ENCODE measurements at regions not wholly inside any gene's neighbourhood (a gene's known extent, or its start where the extent isn't known, plus 50 kb on each side); places are given as distances from the start of the nearest gene placed in this dataset.
"Not testable (repeated sequence)": the region's sequence is repeated elsewhere in the genome, so short reads cannot be mapped to it uniquely, and the experiment has no call there.

DNA sequence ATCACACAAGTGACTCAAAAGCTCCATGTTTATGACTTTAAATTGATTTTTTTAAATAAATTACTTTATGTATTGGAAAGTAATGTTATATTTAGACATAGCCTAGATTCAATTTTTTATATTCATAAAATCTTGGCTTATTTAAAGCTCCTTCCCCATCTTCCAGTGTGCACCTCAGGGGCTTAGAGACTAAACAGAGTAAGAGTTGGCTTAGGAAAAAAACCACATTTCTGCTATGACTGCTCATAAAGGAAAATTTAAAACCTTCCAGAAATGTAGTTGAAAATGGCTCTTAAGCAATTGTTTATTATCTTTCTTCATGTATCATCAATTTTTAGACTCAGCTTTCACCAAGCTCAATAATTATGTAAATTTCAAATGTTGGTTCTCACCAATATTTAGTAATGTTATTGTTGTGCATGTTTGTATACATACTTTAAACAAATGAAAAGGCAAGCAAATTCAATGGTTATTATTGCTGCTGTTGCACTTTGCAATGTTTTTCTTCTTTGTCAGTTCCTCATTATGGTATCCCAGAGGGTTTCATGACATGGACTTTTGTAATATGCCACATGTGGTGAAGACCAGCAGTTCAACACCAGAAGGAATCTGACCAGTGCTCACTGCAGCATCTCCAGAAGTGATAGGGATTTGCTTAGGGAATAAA, 700.1 kb upstream of the ANKRD30A start:
- DNase-seq = no peak

GRCh38 chr10:36424502-36424901, 700.9 kb upstream of the ANKRD30A start:
- DNase-seq = no peak

DNA sequence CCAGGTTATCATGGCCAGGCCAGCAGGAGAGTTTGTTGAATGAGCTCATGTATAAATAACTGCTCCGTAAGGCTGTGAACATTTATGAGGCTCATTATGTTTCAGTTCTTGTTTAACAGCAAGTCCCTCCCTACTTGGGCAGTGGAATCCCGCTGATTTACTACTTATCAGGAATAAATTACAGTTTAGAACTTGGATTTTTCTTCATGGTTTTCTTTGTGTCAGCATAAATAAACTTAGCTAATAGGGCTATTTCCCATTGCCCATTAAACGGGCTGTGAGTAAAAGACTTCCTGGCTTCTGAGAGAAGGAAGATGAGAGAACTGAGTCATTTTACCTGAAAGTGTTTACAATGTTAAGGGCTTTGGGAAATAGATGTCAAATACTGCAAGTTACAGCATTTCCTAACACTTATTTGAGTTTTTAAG, 701.6 kb upstream of the ANKRD30A start:
- no peak for DNase-seq

- DNase-seq = no peak
Observed at GRCh38 chr10:36421992-36422391, 703.4 kb upstream of the ANKRD30A start.

DNA sequence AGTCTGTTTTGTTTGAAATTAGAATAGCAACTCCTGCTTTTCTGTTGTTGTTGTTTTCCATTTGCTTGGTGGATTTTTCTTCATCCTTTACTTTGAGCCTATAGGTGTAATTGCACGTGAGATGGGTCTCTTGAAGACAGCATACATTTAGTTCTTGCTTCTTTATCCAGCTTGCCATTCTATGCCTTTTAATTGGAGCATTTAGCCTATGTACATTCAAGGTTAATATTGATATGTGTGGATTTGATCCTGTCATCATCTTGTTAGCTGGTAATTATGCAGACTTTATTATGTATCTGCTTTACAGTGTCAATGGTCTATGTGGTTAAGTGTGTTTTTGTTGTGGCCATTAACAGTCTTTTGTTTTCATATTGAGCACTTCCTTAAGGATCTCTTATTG, 708.9 kb upstream of the ANKRD30A start:
- DNase-seq = no peak

GRCh38 chr10:36412942-36413341, 712.5 kb upstream of the ANKRD30A start:
- DNase-seq = no peak

GRCh38 chr10:36400238-36400637, 725.2 kb upstream of the ANKRD30A start:
- not testable (repeated sequence) for DNase-seq

GRCh38 chr10:36393801-36394200, 731.6 kb upstream of the ANKRD30A start:
- no peak for DNase-seq

- DNase-seq = no peak
Observed at GRCh38 chr10:36391405-36391804, 734.0 kb upstream of the ANKRD30A start.

DNA sequence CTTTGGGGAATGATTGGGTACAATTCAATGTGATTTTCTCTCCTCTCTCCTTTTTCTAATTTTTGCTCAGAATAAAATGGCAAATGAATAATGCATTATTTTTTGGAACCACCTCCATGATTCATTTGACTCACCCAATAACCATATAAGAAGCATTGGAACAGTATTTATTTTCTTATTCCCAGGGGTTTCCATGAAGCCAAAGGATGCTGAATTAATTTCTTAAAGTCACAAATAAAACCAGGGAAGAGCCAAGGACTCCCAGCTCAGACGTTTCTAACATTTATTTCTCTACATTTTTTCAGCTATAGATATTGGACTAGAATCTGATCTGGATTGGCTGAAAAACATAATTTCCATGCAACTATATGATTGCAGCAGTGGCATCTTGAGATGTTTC, 735.2 kb upstream of the ANKRD30A start:
- no peak for DNase-seq

DNA sequence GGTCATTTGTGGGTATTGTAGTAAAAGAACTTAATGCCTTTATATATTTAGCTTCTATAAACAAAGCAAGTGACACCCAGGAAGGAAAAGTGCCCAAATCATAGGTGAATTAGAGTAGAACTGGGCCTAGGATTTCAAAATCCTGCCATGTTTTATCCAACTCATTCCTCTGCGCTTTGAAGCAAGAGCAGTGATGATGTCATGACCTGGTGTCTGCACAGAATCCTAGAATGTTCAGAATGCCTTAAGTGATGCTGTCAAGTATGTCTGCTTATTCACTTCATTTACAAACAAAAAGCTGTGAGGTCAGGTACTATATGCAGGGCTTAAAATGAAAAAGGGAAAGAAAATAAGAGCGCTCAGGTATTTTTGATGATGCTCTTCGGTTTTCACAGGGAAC, 737.2 kb upstream of the ANKRD30A start:
- no peak for DNase-seq

DNA sequence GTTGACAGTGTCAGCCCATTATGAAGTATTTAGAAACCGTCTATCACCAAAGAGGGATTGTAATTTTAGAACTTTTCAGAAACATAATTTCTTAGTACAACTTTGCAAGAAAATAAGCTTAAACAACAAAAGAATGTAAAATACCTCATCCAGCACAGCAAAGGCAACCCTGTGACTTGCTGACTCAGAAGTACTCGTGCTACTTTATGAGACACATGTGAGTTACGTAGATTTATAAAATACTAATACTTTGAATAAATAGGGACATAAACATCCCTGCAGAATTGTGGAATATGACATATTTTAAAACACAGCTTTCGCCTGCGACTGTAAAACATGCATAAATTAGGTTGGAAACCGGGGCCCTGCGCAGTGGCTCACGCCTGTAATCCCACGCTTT, 739.7 kb upstream of the ANKRD30A start:
- no peak for DNase-seq

GRCh38 chr10:36383349-36383748, 741.3 kb upstream of the FZD8 start:
- no peak for DNase-seq

DNA sequence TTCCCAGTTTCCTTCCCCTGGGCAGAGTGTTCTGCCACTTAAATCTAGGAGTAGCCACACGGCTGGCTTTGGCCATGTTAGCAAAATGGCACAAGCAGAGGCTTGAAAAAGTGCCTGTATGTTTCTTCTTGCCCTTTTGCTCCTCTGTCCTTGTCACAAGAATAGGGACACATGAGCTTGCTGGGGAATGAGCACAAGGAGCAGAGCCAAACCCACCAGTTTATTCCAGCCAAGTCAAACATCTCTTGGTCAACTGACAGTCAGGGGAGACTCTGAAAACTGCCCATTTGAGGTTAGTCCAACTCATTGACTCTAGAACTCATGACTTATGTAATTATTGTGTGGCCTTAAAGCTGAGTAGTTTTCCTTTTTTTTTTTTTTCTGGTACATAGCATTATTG, 739.7 kb upstream of the FZD8 start:
- DNase-seq = no peak

- DNase-seq = no peak
Observed at GRCh38 chr10:36380538-36380937, 738.4 kb upstream of the FZD8 start.

GRCh38 chr10:36375107-36375506, 733.0 kb upstream of the FZD8 start:
- DNase-seq = no peak

- DNase-seq = no peak
Observed at GRCh38 chr10:36373424-36374096, 731.5 kb upstream of the FZD8 start.

GRCh38 chr10:36367362-36367761, 725.3 kb upstream of the FZD8 start:
- DNase-seq = no peak

DNA sequence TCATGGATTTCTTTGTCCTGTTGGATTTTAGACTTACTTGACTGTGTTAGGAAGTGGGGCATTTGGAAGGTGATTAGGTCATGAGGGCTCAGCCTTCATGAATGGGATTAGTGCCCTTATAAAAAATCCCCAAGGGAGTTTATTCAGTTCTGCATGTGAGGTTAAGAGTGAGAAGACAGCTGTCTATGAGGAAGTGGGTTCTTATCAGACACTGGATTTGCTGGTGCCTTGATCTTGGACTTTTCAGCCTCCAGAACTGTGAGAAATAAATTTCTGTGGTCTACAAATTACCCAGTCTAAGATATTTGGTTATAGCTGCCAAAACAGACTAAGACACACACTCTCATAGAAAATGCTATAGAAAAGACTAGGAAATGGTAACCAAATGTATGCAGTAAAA, 724.7 kb upstream of the FZD8 start:
- no peak for DNase-seq

DNA sequence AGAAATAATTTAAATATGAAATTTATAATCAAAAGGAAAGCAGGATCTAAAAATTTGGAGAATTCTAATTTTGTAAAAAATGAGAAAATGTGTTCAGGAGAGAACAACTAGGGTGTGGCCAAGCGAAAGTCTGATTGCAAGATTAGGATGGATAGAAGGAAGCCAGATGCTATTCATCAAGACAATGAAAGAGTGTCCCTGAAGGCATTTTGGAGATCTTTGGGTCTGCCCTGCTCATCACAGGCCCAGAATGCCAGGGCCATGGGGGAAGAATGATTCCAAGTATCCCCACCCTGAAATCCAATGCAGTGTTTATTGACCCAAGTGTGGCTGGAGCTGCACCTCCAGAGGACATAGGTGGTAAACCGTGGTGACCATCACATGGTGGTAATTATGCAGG, 724.0 kb upstream of the FZD8 start:
- DNase-seq = no peak

GRCh38 chr10:36362257-36362656, 720.2 kb upstream of the FZD8 start:
- no peak for DNase-seq

GRCh38 chr10:36358736-36359135, 716.6 kb upstream of the FZD8 start:
- DNase-seq = no peak

DNA sequence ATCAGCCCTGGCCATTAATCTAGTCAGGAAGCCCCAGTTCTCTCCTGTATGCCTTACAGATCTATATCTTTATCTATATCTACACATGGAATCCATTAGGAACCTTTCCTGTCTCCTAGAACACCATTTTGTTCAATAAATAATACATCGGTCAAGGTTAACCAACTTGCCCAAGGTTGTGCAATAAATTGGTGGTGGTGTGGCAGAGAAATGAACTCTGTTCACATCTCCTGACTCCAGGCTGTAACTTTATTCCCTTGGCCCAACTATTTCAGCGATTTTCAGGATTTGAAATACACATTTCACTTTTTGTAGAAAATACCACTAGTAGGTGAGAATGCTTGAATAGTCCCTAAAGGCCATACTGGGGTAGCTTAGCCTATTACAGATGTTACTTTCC, 712.5 kb upstream of the FZD8 start:
- DNase-seq = no peak

DNA sequence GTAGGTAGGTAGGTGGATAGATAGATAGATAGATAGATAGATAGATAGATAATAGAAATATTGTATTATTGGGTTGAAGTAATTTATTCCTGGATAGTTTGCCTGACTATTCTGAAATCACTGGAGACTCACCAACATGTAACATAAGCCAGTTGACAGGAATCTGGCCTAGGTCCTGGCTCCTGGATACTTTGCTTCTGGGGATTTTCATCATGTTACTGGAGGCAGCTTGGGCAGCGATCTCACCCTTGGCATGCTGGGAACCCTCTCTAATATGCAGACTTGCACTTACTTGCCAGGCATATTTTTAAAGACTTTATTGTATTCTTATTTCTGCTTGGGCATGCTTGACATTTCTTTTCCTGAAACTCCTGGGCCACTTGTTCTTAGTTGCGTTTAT, 709.1 kb upstream of the FZD8 start:
- no peak for DNase-seq
